ENCODE measurements at regions not wholly inside any gene's neighbourhood (a gene's known extent, or its start where the extent isn't known, plus 50 kb on each side); places are given as distances from the start of the nearest gene placed in this dataset.
"Not testable (repeated sequence)": the region's sequence is repeated elsewhere in the genome, so short reads cannot be mapped to it uniquely, and the experiment has no call there.

GRCh38 chr11:126135235-126136176 is 72.8 kb upstream of the CDON start:
- H3K4me1 Mint-ChIP-seq: no peaks in the 10 kb centered on the region
- H3K27ac Mint-ChIP-seq: no peak overlapping the region
- no peak for DNase-seq
- H3K9me3 Mint-ChIP-seq: no peaks in the 10 kb centered on the region
- H3K36me3 Mint-ChIP-seq (ENCODE audit: low read depth): no peaks in the 10 kb centered on the region
- POLR2A ChIA-PET: no interaction called here
- no peak overlapping the region for H3K4me3 Mint-ChIP-seq
- peaks cover 19% of the 10 kb centered on the region for H3K27me3 Mint-ChIP-seq
- CTCF ChIA-PET: no interaction called here

GRCh38 chr11:126134461-126135155 is 71.9 kb upstream of the CDON start:
- CTCF ChIA-PET: no interaction called here
- no peak overlapping the region for H3K27ac Mint-ChIP-seq
- POLR2A ChIA-PET: no interaction called here

GRCh38 chr11:126133901-126134300 is 71.2 kb upstream of the CDON start:
- DNase-seq: no peak
- H3K36me3 Mint-ChIP-seq (ENCODE audit: low read depth): no peaks in the 10 kb centered on the region
- peaks cover 12% of the 10 kb centered on the region for H3K27me3 Mint-ChIP-seq
- ChIA-PET POLR2A (no interaction called here), CTCF (no interaction called here)
- no peak overlapping the region for H3K27ac Mint-ChIP-seq
- no peaks in the 10 kb centered on the region for H3K4me1 Mint-ChIP-seq
- H3K4me3 Mint-ChIP-seq: no peak overlapping the region
- no peaks in the 10 kb centered on the region for H3K9me3 Mint-ChIP-seq

More at GRCh38 chr11:126134461-126135155, 71.9 kb upstream of the CDON start:
- Mint-ChIP-seq H3K9me3 (no peaks in the 10 kb centered on the region), H3K4me1 (no peaks in the 10 kb centered on the region), H3K4me3 (no peak overlapping the region), H3K36me3 (ENCODE audit: low read depth) (no peaks in the 10 kb centered on the region), H3K27me3 (peaks cover 16% of the 10 kb centered on the region)
- no peak for DNase-seq

GRCh38 chr11:126132319-126132718 is 69.7 kb upstream of the CDON start:
- ChIA-PET CTCF (no interaction called here), POLR2A (no interaction called here)
- Mint-ChIP-seq H3K36me3 (ENCODE audit: low read depth) (no peaks in the 10 kb centered on the region), H3K27ac (no peak overlapping the region), H3K4me3 (no peak overlapping the region), H3K4me1 (no peaks in the 10 kb centered on the region), H3K9me3 (no peaks in the 10 kb centered on the region), H3K27me3 (peaks cover 10% of the 10 kb centered on the region)
- DNase-seq: no peak

GRCh38 chr11:126130781-126131180 is 68.1 kb upstream of the CDON start:
- peaks cover 13% of the 10 kb centered on the region for H3K27me3 Mint-ChIP-seq
- DNase-seq; CTCF ChIA-PET; H3K4me1 Mint-ChIP-seq; POLR2A ChIA-PET; H3K4me3 Mint-ChIP-seq; H3K27ac Mint-ChIP-seq; H3K36me3 Mint-ChIP-seq (ENCODE audit: low read depth); H3K9me3 Mint-ChIP-seq: not testable (repeated sequence)

GRCh38 chr11:126129727-126130671 is 67.3 kb upstream of the CDON start:
- H3K4me3 Mint-ChIP-seq: no peak overlapping the region
- DNase-seq: no peak
- H3K27ac Mint-ChIP-seq: no peak overlapping the region
- H3K36me3 Mint-ChIP-seq (ENCODE audit: low read depth): no peaks in the 10 kb centered on the region
- CTCF ChIA-PET: no interaction called here
- H3K4me1 Mint-ChIP-seq: no peaks in the 10 kb centered on the region
- POLR2A ChIA-PET: no interaction called here
- peaks cover 13% of the 10 kb centered on the region for H3K27me3 Mint-ChIP-seq
- no peaks in the 10 kb centered on the region for H3K9me3 Mint-ChIP-seq

GRCh38 chr11:126127898-126128297 is 65.2 kb upstream of the CDON start:
- H3K4me3 Mint-ChIP-seq: no peak overlapping the region
- CTCF ChIA-PET: interaction anchor here (0.7 kb wide), 1 partner anchor 58 kb away, joined by 3 read pairs; no protein-coding TSS in a partner anchor

GRCh38 chr11:126127284-126127845 is 64.7 kb upstream of the CDON start:
- CTCF ChIA-PET: interaction anchor here (0.7 kb wide), 1 partner anchor 57 kb away, joined by 3 read pairs; no protein-coding TSS in a partner anchor
- no peak for DNase-seq
- POLR2A ChIA-PET: no interaction called here
- Mint-ChIP-seq H3K27me3 (peaks cover 12% of the 10 kb centered on the region), H3K4me3 (no peak overlapping the region), H3K27ac (no peak overlapping the region), H3K9me3 (no peaks in the 10 kb centered on the region), H3K4me1 (no peaks in the 10 kb centered on the region), H3K36me3 (ENCODE audit: low read depth) (no peaks in the 10 kb centered on the region)

More at GRCh38 chr11:126127898-126128297, 65.2 kb upstream of the CDON start:
- H3K9me3 Mint-ChIP-seq: no peaks in the 10 kb centered on the region
- H3K4me1 Mint-ChIP-seq: no peaks in the 10 kb centered on the region
- H3K27ac Mint-ChIP-seq: no peak overlapping the region
- DNase-seq: no peak
- POLR2A ChIA-PET: no interaction called here
- peaks cover 12% of the 10 kb centered on the region for H3K27me3 Mint-ChIP-seq
- no peaks in the 10 kb centered on the region for H3K36me3 Mint-ChIP-seq (ENCODE audit: low read depth)

- ChIA-PET CTCF (no interaction called here), POLR2A (no interaction called here)
- H3K27me3 Mint-ChIP-seq: peaks cover 14% of the 10 kb centered on the region
- H3K4me1 Mint-ChIP-seq: no peaks in the 10 kb centered on the region
- H3K4me3 Mint-ChIP-seq: no peak overlapping the region
- no peak overlapping the region for H3K27ac Mint-ChIP-seq
- H3K9me3 Mint-ChIP-seq: no peaks in the 10 kb centered on the region
- no peaks in the 10 kb centered on the region for H3K36me3 Mint-ChIP-seq (ENCODE audit: low read depth)
- DNase-seq: no peak
These were observed 61.6 kb upstream of the CDON start for GRCh38 chr11:126124231-126124661.

GRCh38 chr11:126123686-126124085 is 61.0 kb upstream of the CDON start:
- Mint-ChIP-seq H3K4me3 (no peak overlapping the region), H3K4me1 (no peaks in the 10 kb centered on the region), H3K27ac (no peak overlapping the region), H3K9me3 (no peaks in the 10 kb centered on the region), H3K27me3 (peaks cover 14% of the 10 kb centered on the region), H3K36me3 (ENCODE audit: low read depth) (no peaks in the 10 kb centered on the region)
- ChIA-PET CTCF (interaction anchor here (0.7 to 1.3 kb wide), 2 partner anchors 69 to 196 kb away, joined by 3 read pairs; no protein-coding TSS in a partner anchor), POLR2A (no interaction called here)
- DNase-seq: no peak

GRCh38 chr11:126122863-126123262 is 60.2 kb upstream of the CDON start:
- Mint-ChIP-seq H3K36me3 (ENCODE audit: low read depth) (no peaks in the 10 kb centered on the region), H3K4me3 (no peak overlapping the region), H3K4me1 (no peaks in the 10 kb centered on the region), H3K9me3 (no peaks in the 10 kb centered on the region), H3K27me3 (peaks cover 14% of the 10 kb centered on the region), H3K27ac (no peak overlapping the region)
- ChIA-PET CTCF (interaction anchor here (0.7 to 1.3 kb wide), 2 partner anchors 70 to 196 kb away, joined by 3 read pairs; no protein-coding TSS in a partner anchor), POLR2A (no interaction called here)
- DNase-seq: no peak

- Mint-ChIP-seq H3K4me1 (no peaks in the 10 kb centered on the region), H3K4me3 (no peak overlapping the region), H3K36me3 (ENCODE audit: low read depth) (no peaks in the 10 kb centered on the region), H3K27me3 (peaks cover 8% of the 10 kb centered on the region), H3K27ac (no peak overlapping the region), H3K9me3 (no peaks in the 10 kb centered on the region)
- ChIA-PET CTCF (no interaction called here), POLR2A (no interaction called here)
- no peak for DNase-seq
These were observed 58.6 kb upstream of the CDON start for GRCh38 chr11:126121296-126121695.
